ENCODE measurements at regions not wholly inside any gene's neighbourhood (a gene's known extent, or its start where the extent isn't known, plus 50 kb on each side); places are given as distances from the start of the nearest gene placed in this dataset.
"Not testable (repeated sequence)": the region's sequence is repeated elsewhere in the genome, so short reads cannot be mapped to it uniquely, and the experiment has no call there.

DNA sequence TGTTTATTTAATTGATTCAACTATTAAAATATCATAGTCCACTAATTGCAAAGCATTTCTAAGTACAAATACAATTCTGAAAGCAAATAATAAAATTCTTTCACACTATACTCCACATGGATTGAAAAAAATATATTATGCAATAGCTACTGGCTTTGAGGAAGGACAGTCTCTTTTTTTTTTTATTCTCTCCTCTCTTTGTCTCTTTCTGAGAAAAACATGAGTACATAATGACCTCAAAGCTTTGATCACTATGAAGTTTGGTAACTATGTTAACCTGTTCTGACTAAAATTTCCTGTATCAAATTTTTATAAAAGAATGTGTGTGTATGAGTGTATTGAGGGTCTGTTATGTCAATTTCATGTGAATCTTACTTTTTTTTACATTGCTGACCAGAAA lies 96.2 kb downstream of the RGS2 start:
- ChIA-PET CTCF (no interaction called here), POLR2A (ENCODE audit: low non-redundant PET) (no interaction called here)
- no peak for TF ChIP-seq EZH2 (IDR thresholded peaks at IDR 0.05; ENCODE audit: borderline replicate concordance, low read depth, low read length, poor library complexity, severe bottlenecking)
- TF ChIP-seq, protein P1, sequence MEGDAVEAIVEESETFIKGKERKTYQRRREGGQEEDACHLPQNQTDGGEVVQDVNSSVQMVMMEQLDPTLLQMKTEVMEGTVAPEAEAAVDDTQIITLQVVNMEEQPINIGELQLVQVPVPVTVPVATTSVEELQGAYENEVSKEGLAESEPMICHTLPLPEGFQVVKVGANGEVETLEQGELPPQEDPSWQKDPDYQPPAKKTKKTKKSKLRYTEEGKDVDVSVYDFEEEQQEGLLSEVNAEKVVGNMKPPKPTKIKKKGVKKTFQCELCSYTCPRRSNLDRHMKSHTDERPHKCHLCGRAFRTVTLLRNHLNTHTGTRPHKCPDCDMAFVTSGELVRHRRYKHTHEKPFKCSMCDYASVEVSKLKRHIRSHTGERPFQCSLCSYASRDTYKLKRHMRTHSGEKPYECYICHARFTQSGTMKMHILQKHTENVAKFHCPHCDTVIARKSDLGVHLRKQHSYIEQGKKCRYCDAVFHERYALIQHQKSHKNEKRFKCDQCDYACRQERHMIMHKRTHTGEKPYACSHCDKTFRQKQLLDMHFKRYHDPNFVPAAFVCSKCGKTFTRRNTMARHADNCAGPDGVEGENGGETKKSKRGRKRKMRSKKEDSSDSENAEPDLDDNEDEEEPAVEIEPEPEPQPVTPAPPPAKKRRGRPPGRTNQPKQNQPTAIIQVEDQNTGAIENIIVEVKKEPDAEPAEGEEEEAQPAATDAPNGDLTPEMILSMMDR (conservative IDR thresholded peaks at IDR 0.05; ENCODE audit: low read depth, low read length): no peak
- no peak overlapping the region for H3K27ac ChIP-seq (ENCODE audit: low read depth, low read length, poor library complexity, severe bottlenecking)
- H3K27me3 ChIP-seq (replicated peaks; ENCODE audit: insufficient read depth, low read depth, low read length, poor library complexity): no peaks in the 10 kb centered on the region
- DNase-seq (ENCODE audit: low spot score): no peak
- intact Hi-C loops (cut with micrococcal nuclease; ENCODE audit: unreplicated experiment): no loop called here
- no peaks in the 10 kb centered on the region for H3K36me3 ChIP-seq (ENCODE audit: insufficient read depth, low read length, poor library complexity, severe bottlenecking)
- no peak overlapping the region for H3K4me3 ChIP-seq (ENCODE audit: low read depth, low read length, poor library complexity, severe bottlenecking)
- no TSS peak for BruUV-seq (replicated peaks)
- no peaks in the 10 kb centered on the region for H3K4me1 ChIP-seq (ENCODE audit: insufficient read depth, low read length, poor library complexity, severe bottlenecking)
- H3K9me3 ChIP-seq (ENCODE audit: low read depth, low read length, poor library complexity, severe bottlenecking): no peaks in the 10 kb centered on the region

DNA sequence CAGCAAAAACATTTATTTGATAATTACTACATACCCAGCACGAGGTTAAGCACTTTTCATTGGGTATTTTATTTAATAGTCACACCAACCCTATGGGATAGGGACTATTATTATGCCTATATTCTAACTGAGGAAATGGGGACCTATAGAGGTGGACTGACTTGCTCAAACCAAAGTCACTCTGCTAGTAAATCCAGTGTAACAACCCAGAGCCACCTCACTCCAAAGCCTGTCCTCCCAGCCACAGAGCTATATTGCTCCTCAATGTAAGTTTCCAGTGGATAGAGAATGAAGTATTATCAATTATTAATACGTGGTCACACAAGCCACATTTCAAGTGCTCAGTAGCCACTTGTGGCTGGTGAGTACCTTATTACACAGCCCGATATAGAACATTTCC lies 97.5 kb downstream of the RGS2 start:
- H3K27ac ChIP-seq (ENCODE audit: low read depth, low read length, poor library complexity, severe bottlenecking): no peak overlapping the region
- POLR2A ChIA-PET (ENCODE audit: low non-redundant PET): no interaction called here
- no peak overlapping the region for H3K4me3 ChIP-seq (ENCODE audit: low read depth, low read length, poor library complexity, severe bottlenecking)
- DNase-seq (ENCODE audit: low spot score): no peak
- BruUV-seq (replicated peaks): no TSS peak
- TF ChIP-seq EZH2 (IDR thresholded peaks at IDR 0.05; ENCODE audit: borderline replicate concordance, low read depth, low read length, poor library complexity, severe bottlenecking): no peak
- TF ChIP-seq, protein P1 (conservative IDR thresholded peaks at IDR 0.05; ENCODE audit: low read depth, low read length): no peak
- intact Hi-C loops (cut with micrococcal nuclease; ENCODE audit: unreplicated experiment): no loop called here
- no peaks in the 10 kb centered on the region for H3K9me3 ChIP-seq (ENCODE audit: low read depth, low read length, poor library complexity, severe bottlenecking)
- H3K27me3 ChIP-seq (replicated peaks; ENCODE audit: insufficient read depth, low read depth, low read length, poor library complexity): no peaks in the 10 kb centered on the region
- no peaks in the 10 kb centered on the region for H3K4me1 ChIP-seq (ENCODE audit: insufficient read depth, low read length, poor library complexity, severe bottlenecking)
- no peaks in the 10 kb centered on the region for H3K36me3 ChIP-seq (ENCODE audit: insufficient read depth, low read length, poor library complexity, severe bottlenecking)
- CTCF ChIA-PET: no interaction called here

DNA sequence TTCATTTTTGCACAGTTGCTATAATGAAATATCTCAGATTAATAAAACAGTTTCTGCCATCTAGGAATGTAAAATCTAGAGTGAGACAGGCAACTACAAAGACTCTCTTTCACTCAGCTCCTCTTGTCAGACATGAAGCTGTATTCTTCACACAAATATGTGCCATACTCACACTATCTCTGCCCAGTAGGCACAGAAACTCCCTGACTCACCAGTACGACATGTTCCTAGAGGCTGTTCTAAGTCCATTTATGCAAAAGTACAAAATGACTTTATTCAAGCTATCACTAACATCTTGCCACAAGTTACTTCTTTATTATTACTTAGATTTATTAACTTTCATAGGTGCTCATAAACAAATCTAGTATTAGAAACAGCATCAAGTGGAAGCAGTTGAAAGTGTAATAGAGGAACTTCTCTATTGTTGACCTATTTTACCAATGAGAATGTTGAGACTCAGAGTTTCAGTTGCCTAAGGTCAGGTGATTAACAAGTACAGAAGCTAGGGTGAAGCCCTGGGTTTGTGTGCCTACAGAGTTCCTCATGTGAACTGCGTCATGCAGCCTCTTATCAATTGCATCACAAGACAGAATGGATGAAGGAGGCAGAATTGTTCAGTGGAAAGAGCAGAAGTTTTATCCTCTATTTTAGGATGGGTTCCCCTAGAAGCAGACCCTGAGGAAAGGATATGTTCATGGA lies 98.9 kb downstream of the RGS2 start:
- H3K27me3 ChIP-seq (replicated peaks; ENCODE audit: insufficient read depth, low read depth, low read length, poor library complexity): no peaks in the 10 kb centered on the region
- TF ChIP-seq, protein P1 (conservative IDR thresholded peaks at IDR 0.05; ENCODE audit: low read depth, low read length): no peak
- TF ChIP-seq EZH2 (IDR thresholded peaks at IDR 0.05; ENCODE audit: borderline replicate concordance, low read depth, low read length, poor library complexity, severe bottlenecking): no peak
- no peaks in the 10 kb centered on the region for H3K36me3 ChIP-seq (ENCODE audit: insufficient read depth, low read length, poor library complexity, severe bottlenecking)
- H3K27ac ChIP-seq (ENCODE audit: low read depth, low read length, poor library complexity, severe bottlenecking): no peak overlapping the region
- H3K4me3 ChIP-seq (ENCODE audit: low read depth, low read length, poor library complexity, severe bottlenecking): no peak overlapping the region
- intact Hi-C loops (cut with micrococcal nuclease; ENCODE audit: unreplicated experiment): no loop called here
- no peaks in the 10 kb centered on the region for H3K9me3 ChIP-seq (ENCODE audit: low read depth, low read length, poor library complexity, severe bottlenecking)
- POLR2A ChIA-PET (ENCODE audit: low non-redundant PET): no interaction called here
- no peak for DNase-seq (ENCODE audit: low spot score)
- CTCF ChIA-PET: no interaction called here
- H3K4me1 ChIP-seq (ENCODE audit: insufficient read depth, low read length, poor library complexity, severe bottlenecking): no peaks in the 10 kb centered on the region
- no TSS peak for BruUV-seq (replicated peaks)

DNA sequence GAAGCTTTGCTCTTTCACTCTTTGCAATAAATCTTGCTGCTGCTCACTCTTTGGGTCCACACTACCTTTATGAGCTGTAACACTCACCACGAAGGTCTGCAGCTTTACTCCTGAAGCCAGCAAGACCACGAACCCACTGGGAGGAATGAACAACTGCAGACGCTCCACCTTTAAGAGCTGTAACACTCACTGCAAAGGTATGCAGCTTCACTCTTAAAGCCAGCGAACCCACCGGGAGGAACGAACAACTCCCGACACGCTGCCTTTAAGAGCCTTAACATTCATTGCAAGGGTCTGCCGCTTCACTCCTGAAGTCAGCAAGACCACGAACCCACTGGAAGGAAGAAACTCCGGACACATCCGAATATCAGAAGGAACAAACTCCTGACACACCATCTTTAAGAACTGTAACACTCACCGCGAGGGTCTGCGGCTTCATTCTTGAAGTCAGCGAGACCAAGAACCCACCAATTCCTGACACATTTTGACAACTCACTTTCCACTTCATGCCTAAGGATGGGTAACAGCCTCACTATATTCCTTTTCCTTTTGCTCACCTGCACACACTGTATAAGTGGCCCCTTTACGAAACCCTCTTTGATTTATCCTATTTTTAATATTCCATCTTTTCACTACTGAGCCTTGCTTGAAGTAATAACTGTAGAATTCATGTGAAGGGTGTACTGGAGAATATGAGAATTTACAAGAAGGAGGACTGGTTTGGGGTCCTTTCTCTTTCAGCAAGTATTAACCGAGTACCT lies 103.2 kb downstream of the RGS2 start:
- intact Hi-C loops (cut with micrococcal nuclease; ENCODE audit: unreplicated experiment); H3K9me3 ChIP-seq (ENCODE audit: low read depth, low read length, poor library complexity, severe bottlenecking); H3K36me3 ChIP-seq (ENCODE audit: insufficient read depth, low read length, poor library complexity, severe bottlenecking); POLR2A ChIA-PET (ENCODE audit: low non-redundant PET); CTCF ChIA-PET; H3K27me3 ChIP-seq (replicated peaks; ENCODE audit: insufficient read depth, low read depth, low read length, poor library complexity); H3K4me3 ChIP-seq (ENCODE audit: low read depth, low read length, poor library complexity, severe bottlenecking); BruUV-seq (replicated peaks); H3K4me1 ChIP-seq (ENCODE audit: insufficient read depth, low read length, poor library complexity, severe bottlenecking); H3K27ac ChIP-seq (ENCODE audit: low read depth, low read length, poor library complexity, severe bottlenecking); DNase-seq (ENCODE audit: low spot score): not testable (repeated sequence)
